GM12865 (cell line): ENCODE measurements at regions not wholly inside any gene's neighbourhood (a gene's known extent, or its start where the extent isn't known, plus 50 kb on each side); places are given as distances from the start of the nearest gene placed in this dataset.

Experiments used
- DNase-seq: peaks from one replicate; pipeline ENCODE4 v3.0.0; 2010; ENCODE audit warnings: low read depth
- H3K4me3 ChIP-seq: 2 replicates; pipeline ENCODE4 v1.5.1; 2011; ENCODE audit warnings: mild to moderate bottlenecking, low read depth, low read length, control low read depth
- CTCF ChIP-seq: IDR thresholded peaks from 2 replicates; pipeline ENCODE4 v1.5.1; 2011; ENCODE audit warnings: low read length, control low read depth, low read depth, inconsistent platforms; ENCODE audit not compliant: insufficient read depth; ENCODE audit errors: missing control alignments

GRCh38 chr5:158320178-158320674 is 461.3 kb upstream of the CLINT1 start:
- no peak for DNase-seq
- TF ChIP-seq CTCF: no peak
- no peak overlapping the region for H3K4me3 ChIP-seq

GRCh38 chr5:158317507-158317906 is 458.6 kb upstream of the CLINT1 start:
- no peak overlapping the region for H3K4me3 ChIP-seq
- no peak for DNase-seq
- TF ChIP-seq CTCF: no peak

- DNase-seq: no peak
Measured at GRCh38 chr5:158313733-158314464, 455.0 kb upstream of the CLINT1 start.

GRCh38 chr5:158313027-158313732 is 454.2 kb upstream of the CLINT1 start:
- no peak for TF ChIP-seq CTCF
- DNase-seq: no peak
- no peak overlapping the region for H3K4me3 ChIP-seq

More at GRCh38 chr5:158313733-158314464, 455.0 kb upstream of the CLINT1 start:
- no peak for TF ChIP-seq CTCF
- no peak overlapping the region for H3K4me3 ChIP-seq

GRCh38 chr5:158309088-158309807 is 450.3 kb upstream of the CLINT1 start:
- H3K4me3 ChIP-seq: no peak overlapping the region
- DNase-seq: no peak
- no peak for TF ChIP-seq CTCF

GRCh38 chr5:158308429-158309025 is 449.6 kb upstream of the CLINT1 start:
- DNase-seq: no peak
- TF ChIP-seq CTCF: no peak

More at GRCh38 chr5:158308429-158309025, 449.6 kb upstream of the CLINT1 start:
- H3K4me3 ChIP-seq: no peak overlapping the region
